HEK293 (cell line): ENCODE measurements at regions not wholly inside any gene's neighbourhood (a gene's known extent, or its start where the extent isn't known, plus 50 kb on each side); places are given as distances from the start of the nearest gene placed in this dataset.
A peak's percentile ranks its signal among the peaks of the same experiment; 100 is the strongest.
"Not testable (repeated sequence)": the region's sequence is repeated elsewhere in the genome, so short reads cannot be mapped to it uniquely, and the experiment has no call there.

Experiments
- CTCF ChIA-PET: fragments of 350-600 bp; formaldehyde crosslinking; extraction: SDS; loops from one replicate; lab custom pipeline; 2021; ENCODE audit warnings: antibody characterized with exemption; lab: Yijun Ruan, JAX
- POLR2A ChIA-PET: fragments of 300-600 bp; formaldehyde crosslinking; extraction: SDS; loops from one replicate; lab custom pipeline; 2020; ENCODE audit warnings: antibody characterized with exemption, inconsistent platforms; lab: Yijun Ruan, JAX
- H3K27ac ChIP-seq: fragments of 200-500 bp; sonication (Bioruptor generic); 2 replicates; pipeline ENCODE4 v1.5.1; 2014; ENCODE audit warnings: low read depth, low read length, control low read depth, inconsistent platforms; ENCODE audit errors: extremely low read depth
- H3K36me3 ChIP-seq, 2 experiments: fragments of 200-500 bp in 1 of 2; sonication (Bioruptor generic) in 1 of 2; 1 replicate in 1 of 2; 2 replicates in 1 of 2; pipeline ENCODE4 v1.5.1; 2014 to 2017; ENCODE audit warnings: inconsistent platforms in 2 of 2, low read length in 2 of 2; ENCODE audit not compliant: control insufficient read depth in 2 of 2, insufficient read depth in 1 of 2
- H3K4me1 ChIP-seq: fragments of 200-500 bp; sonication (Bioruptor generic); 2 replicates; pipeline ENCODE4 v1.5.1; 2014; ENCODE audit warnings: mild to moderate bottlenecking, low read length, inconsistent platforms; ENCODE audit not compliant: control insufficient read depth, insufficient read depth
- H3K4me3 ChIP-seq: 2 replicates; pipeline ENCODE4 v1.5.1; 2011; ENCODE audit warnings: low read depth, mild to moderate bottlenecking, control low read depth, low read length, moderate library complexity
- H3K9me3 ChIP-seq: fragments of 200-500 bp; sonication (Bioruptor generic); 2 replicates; pipeline ENCODE4 v1.5.1; 2014; ENCODE audit warnings: low read depth, low read length, inconsistent platforms; ENCODE audit not compliant: control insufficient read depth, insufficient read depth
- BCL6B ChIP-seq: fragments of 450-650 bp; formaldehyde crosslinking; IDR thresholded peaks from 2 replicates; pipeline ENCODE4 v1.5.1; 2017; ENCODE audit warnings: missing biosample characterization, missing genetic modification characterization
- MYNN ChIP-seq: fragments of 450-650 bp; formaldehyde crosslinking; IDR thresholded peaks from 2 replicates; pipeline ENCODE4 v1.5.1; 2016; ENCODE audit warnings: missing biosample characterization, missing genetic modification characterization, borderline replicate concordance
- OVOL3 ChIP-seq: fragments of 450-650 bp; formaldehyde crosslinking; IDR thresholded peaks from 2 replicates; pipeline ENCODE4 v1.5.1; 2016; ENCODE audit warnings: missing biosample characterization, missing genetic modification characterization
- PATZ1 ChIP-seq: fragments of 450-650 bp; formaldehyde crosslinking; IDR thresholded peaks from 2 replicates; pipeline ENCODE4 v1.5.1; 2016; ENCODE audit warnings: missing biosample characterization, missing genetic modification characterization
- PRDM1 ChIP-seq: fragments of 450-650 bp; formaldehyde crosslinking; IDR thresholded peaks from 2 replicates; pipeline ENCODE4; 2016; ENCODE audit warnings: missing biosample characterization, missing genetic modification characterization
- TCF7L2 ChIP-seq: IDR thresholded peaks from 2 replicates; pipeline ENCODE4 v1.6.1; 2011; ENCODE audit warnings: low read depth, mild to moderate bottlenecking, inconsistent platforms, low read length, moderate library complexity, borderline replicate concordance
- TRIM28 ChIP-seq: IDR thresholded peaks from 2 replicates; pipeline ENCODE4 v1.6.1; 2011; ENCODE audit warnings: low read length, control low read depth, borderline replicate concordance
- ZBTB1 ChIP-seq: fragments of 450-650 bp; formaldehyde crosslinking; IDR thresholded peaks from 2 replicates; pipeline ENCODE4 v1.5.1; 2016; ENCODE audit warnings: missing biosample characterization, missing genetic modification characterization
- ZFHX2 ChIP-seq: fragments of 450-650 bp; formaldehyde crosslinking; conservative IDR thresholded peaks from 2 replicates; pipeline ENCODE4 v1.5.1; 2016; ENCODE audit warnings: missing biosample characterization, missing genetic modification characterization
- ZIC2 ChIP-seq: fragments of 450-650 bp; formaldehyde crosslinking; IDR thresholded peaks from 2 replicates; pipeline ENCODE4 v1.5.1; 2016; ENCODE audit warnings: missing biosample characterization, missing genetic modification characterization
- ZNF121 ChIP-seq: fragments of 450-650 bp; formaldehyde crosslinking; IDR thresholded peaks from 2 replicates; pipeline ENCODE4 v1.5.1; 2016; ENCODE audit warnings: missing biosample characterization, missing genetic modification characterization
- ZNF16 ChIP-seq: fragments of 450-650 bp; formaldehyde crosslinking; IDR thresholded peaks from 2 replicates; pipeline ENCODE4 v1.5.1; 2016; ENCODE audit warnings: low read depth, missing biosample characterization, missing genetic modification characterization
- ZNF248 ChIP-seq: fragments of 450-650 bp; formaldehyde crosslinking; IDR thresholded peaks from 2 replicates; pipeline ENCODE4 v1.5.1; 2017; ENCODE audit warnings: missing biosample characterization, missing genetic modification characterization
- ZNF341 ChIP-seq: fragments of 450-650 bp; formaldehyde crosslinking; IDR thresholded peaks from 2 replicates; pipeline ENCODE4; 2016; ENCODE audit warnings: low read depth, missing biosample characterization, missing genetic modification characterization
- ZNF529 ChIP-seq: fragments of 450-650 bp; formaldehyde crosslinking; IDR thresholded peaks from 2 replicates; pipeline ENCODE4 v1.5.1; 2017; ENCODE audit warnings: missing genetic modification characterization, missing biosample characterization; ENCODE audit not compliant: insufficient replicate concordance
- ZNF549 ChIP-seq: fragments of 450-650 bp; IDR thresholded peaks from 2 replicates; pipeline ENCODE4 v1.5.1; 2018; ENCODE audit warnings: missing biosample characterization, missing genetic modification characterization, mild to moderate bottlenecking, inconsistent platforms, moderate library complexity
- ZNF785 ChIP-seq: fragments of 450-650 bp; formaldehyde crosslinking; IDR thresholded peaks from 2 replicates; pipeline ENCODE4 v1.5.1; 2016; ENCODE audit warnings: missing biosample characterization, missing genetic modification characterization

- Histone ChIP-seq H3K27ac (no peak overlapping the region), H3K9me3 (no peaks in the 10 kb centered on the region), H3K4me1 (0 out of 2 replicates have a peak, but pooled peaks cover 4% of the 10 kb centered on the region), H3K4me3 (peak overlapping the region; percentile 26), H3K36me3 (no peaks in the 10 kb centered on the region)
- CTCF ChIA-PET, result interaction anchor here (0.6 to 1.0 kb wide), 6 partner anchors 8 to 835 kb away, joined by 3 to 5 read pairs (median 3); no protein-coding TSS in a partner anchor
- POLR2A ChIA-PET, result interaction anchor here (0.6 kb wide), 1 partner anchor 122 kb away, joined by 3 read pairs; no protein-coding TSS in a partner anchor
- TF ChIP-seq OVOL3 (no peak), PRDM1 (tag by site-specific recombination) (0 out of 2 replicates have a peak, but pooled peaks have one; percentile 43), TRIM28 (peak; percentile 56; the same call in 1 of the 2 replicates), ZNF549 (no peak), ZNF248 (tag by site-specific recombination) (no peak), ZNF785 (tag by site-specific recombination) (no peak), ZBTB1 (tag by site-specific recombination) (no peak), ZIC2 (tag by site-specific recombination) (peak; percentile 63; the same call in 1 of the 2 replicates), ZFHX2 (tag by site-specific recombination) (peak; percentile 32; the same call in 1 of the 2 replicates)
These were observed 221.9 kb upstream of the RBBP8 start for GRCh38 chr18:22711192-22711685.

- TF ChIP-seq PATZ1 (tag by site-specific recombination) (no peak), BCL6B (tag by site-specific recombination) (no peak), ZNF121 (tag by site-specific recombination) (no peak), ZNF16 (tag by site-specific recombination) (no peak), TCF7L2 (no peak), MYNN (no peak), ZNF529 (tag by site-specific recombination) (no peak), ZNF341 (tag by site-specific recombination) (no peak)
- Histone ChIP-seq H3K27ac (no peak overlapping the region), H3K36me3 (no peaks in the 10 kb centered on the region), H3K9me3 (no peaks in the 10 kb centered on the region), H3K4me1 (0 out of 2 replicates have a peak, but pooled peaks cover 4% of the 10 kb centered on the region), H3K4me3 (no peak overlapping the region)
- ChIA-PET POLR2A (no interaction called here), CTCF (interaction anchor here (0.6 to 0.8 kb wide), 5 partner anchors 10 to 1035 kb away, joined by 3 to 4 read pairs (median 3); no protein-coding TSS in a partner anchor)
These were observed 219.6 kb upstream of the RBBP8 start for GRCh38 chr18:22713511-22713910.

GRCh38 chr18:22717536-22717935, 215.6 kb upstream of the RBBP8 start:
- H3K4me3 ChIP-seq, H3K9me3 ChIP-seq, POLR2A ChIA-PET, H3K27ac ChIP-seq, H3K36me3 ChIP-seq, H3K4me1 ChIP-seq: not testable (repeated sequence)
- CTCF ChIA-PET, result interaction anchor here (0.6 to 4.6 kb wide), 3 partner anchors 13 to 820 kb away, joined by 3 to 32 read pairs (median 3); no protein-coding TSS in a partner anchor
